ENCODE measurements at regions not wholly inside any gene's neighbourhood (a gene's known extent, or its start where the extent isn't known, plus 50 kb on each side); places are given as distances from the start of the nearest gene placed in this dataset.
"Not testable (repeated sequence)": the region's sequence is repeated elsewhere in the genome, so short reads cannot be mapped to it uniquely, and the experiment has no call there.

DNA sequence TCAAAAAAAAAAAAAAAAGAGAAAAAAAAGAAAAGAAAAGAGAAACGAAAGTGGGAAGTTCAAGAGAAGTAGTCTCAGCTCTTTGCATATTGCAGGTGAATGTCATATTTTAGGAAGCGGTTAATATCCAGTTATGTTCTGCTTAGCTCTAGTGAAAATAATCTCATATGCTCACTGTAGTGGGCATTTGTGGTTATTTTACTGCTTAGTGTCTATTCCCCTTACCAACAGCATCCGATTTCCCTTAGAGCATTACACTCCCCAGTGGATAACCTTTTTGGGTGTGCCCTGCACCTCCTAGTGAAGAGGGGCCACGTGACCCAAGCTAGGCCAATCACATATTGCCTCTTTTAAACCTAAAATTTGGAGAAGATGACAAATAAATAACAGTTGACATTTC lies 111.2 kb upstream of the ZNF827 start:
- no peak overlapping the region for H3K4me3 ChIP-seq
- no peaks in the 10 kb centered on the region for H3K9me3 ChIP-seq
- no peaks in the 10 kb centered on the region for H3K27me3 ChIP-seq
- ATAC-seq, result no peak
- H3K27ac ChIP-seq, result no peak overlapping the region
- in situ Hi-C loops (cut with MboI; ENCODE audit: low sequenced_read_pairs in 4 of 4), result no loop called here
- intact Hi-C loops (cut with DNase I; ENCODE audit: low total_unique reads), result no loop called here
- DNase-seq, result no peak
- no peaks in the 10 kb centered on the region for H3K36me3 ChIP-seq
- no peaks in the 10 kb centered on the region for H3K4me1 ChIP-seq
- no peak for TF ChIP-seq CTCF (IDR thresholded peaks at IDR 0.05 in 4 of 5, conservative IDR thresholded peaks at IDR 0.05 in 1 of 5)
- TF ChIP-seq POLR2A (IDR thresholded peaks at IDR 0.05), result no peak

DNA sequence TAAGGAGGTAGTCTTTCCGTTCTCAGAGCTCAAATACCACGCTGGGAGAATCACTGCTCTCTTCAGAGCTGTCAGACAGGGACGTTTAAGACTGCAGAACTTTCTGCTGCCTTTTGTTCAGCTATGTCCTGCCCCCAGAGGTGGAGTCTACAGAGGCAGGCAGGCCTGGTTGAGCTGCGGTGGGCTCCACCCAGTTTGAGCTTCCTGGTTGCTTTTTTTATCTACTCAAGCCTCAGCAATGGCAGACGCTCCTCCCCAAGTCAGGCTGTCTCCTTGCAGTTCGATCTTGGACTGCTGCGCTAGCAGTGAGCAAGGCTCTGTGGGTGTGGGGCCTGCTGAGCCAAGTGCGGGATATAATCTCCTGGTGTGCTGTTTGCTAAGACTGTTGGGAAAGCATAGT lies 109.1 kb upstream of the ZNF827 start:
- H3K27me3 ChIP-seq; H3K9me3 ChIP-seq; H3K27ac ChIP-seq; intact Hi-C loops (cut with DNase I; ENCODE audit: low total_unique reads); H3K4me3 ChIP-seq; H3K4me1 ChIP-seq; DNase-seq; ATAC-seq; in situ Hi-C loops (cut with MboI; ENCODE audit: low sequenced_read_pairs in 4 of 4); H3K36me3 ChIP-seq: not testable (repeated sequence)

DNA sequence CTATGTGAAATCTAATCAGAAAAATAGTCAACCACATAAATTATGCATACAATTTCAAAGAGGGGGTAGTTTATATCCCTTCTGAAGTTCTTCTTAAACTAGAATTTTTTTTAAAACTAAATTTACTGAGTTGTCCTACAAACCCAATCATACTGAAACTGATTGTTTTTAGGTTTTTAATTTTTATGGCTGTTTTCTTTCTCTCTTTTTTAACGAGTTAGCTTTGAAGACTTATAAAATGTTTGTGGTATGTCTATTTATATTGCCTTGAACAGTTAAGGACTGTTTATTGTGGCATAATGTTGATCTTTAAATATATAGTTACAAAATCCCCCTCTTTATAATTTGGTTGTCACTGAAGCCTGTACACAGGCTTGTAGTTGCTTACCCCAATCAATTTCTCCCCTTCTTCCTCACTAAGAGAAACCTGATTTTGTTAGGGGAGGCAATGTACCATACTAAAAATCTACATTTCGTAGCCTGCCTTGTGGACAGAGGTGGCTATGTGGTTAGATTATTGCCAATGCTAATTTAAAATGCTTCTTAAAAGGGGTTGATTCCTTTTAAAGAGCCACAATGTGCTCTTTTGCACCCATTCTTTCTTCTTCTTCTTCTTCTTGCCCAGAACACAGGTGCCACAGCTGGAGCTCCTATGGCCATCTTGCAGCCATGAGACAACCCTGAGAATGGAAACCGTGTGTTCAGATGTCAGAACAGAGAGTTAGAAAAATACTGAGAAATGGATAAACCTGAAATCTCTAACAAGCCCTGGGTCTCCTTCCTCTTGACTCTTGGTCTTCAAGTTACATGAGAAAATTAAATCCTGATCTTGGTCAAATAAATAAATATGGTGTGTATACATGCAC lies 102.7 kb upstream of the ZNF827 start:
- no peak for ATAC-seq
- no peaks in the 10 kb centered on the region for H3K4me1 ChIP-seq
- in situ Hi-C loops (cut with MboI; ENCODE audit: low sequenced_read_pairs in 4 of 4) (no loop called here), intact Hi-C loops (cut with DNase I; ENCODE audit: low total_unique reads) (no loop called here)
- no peak overlapping the region for H3K27ac ChIP-seq
- H3K4me3 ChIP-seq, result no peak overlapping the region
- TF ChIP-seq CTCF (IDR thresholded peaks at IDR 0.05 in 4 of 5, conservative IDR thresholded peaks at IDR 0.05 in 1 of 5) (no peak), POLR2A (IDR thresholded peaks at IDR 0.05) (no peak)
- no peaks in the 10 kb centered on the region for H3K27me3 ChIP-seq
- H3K36me3 ChIP-seq, result no peaks in the 10 kb centered on the region
- no peak for DNase-seq
- no peaks in the 10 kb centered on the region for H3K9me3 ChIP-seq

DNA sequence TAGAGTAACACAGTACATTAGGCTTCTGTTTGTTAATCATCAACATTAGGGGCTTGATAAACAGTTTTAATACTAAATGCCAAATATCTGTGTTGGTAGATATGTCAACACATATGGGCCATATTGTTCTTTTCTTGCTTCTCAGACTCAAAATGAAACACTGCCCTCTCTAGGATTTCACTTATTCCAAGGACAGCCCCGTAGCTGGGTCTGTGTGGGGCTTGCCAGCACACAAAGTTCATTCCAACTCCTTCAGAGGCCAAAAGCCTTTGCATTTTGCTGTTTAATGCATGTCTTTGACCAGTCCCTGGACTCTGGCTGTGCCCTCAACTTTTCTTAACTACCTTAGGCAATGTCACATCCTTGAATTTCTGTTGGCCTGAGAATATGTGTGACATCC lies 102.0 kb upstream of the ZNF827 start:
- H3K27ac ChIP-seq, result no peak overlapping the region
- intact Hi-C loops (cut with DNase I; ENCODE audit: low total_unique reads), result no loop called here
- no peaks in the 10 kb centered on the region for H3K36me3 ChIP-seq
- H3K27me3 ChIP-seq, result no peaks in the 10 kb centered on the region
- DNase-seq (no peak), ATAC-seq (no peak)
- in situ Hi-C loops (cut with MboI; ENCODE audit: low sequenced_read_pairs in 4 of 4), result no loop called here
- no peaks in the 10 kb centered on the region for H3K9me3 ChIP-seq
- no peak for TF ChIP-seq CTCF (IDR thresholded peaks at IDR 0.05 in 4 of 5, conservative IDR thresholded peaks at IDR 0.05 in 1 of 5)
- no peak for TF ChIP-seq POLR2A (IDR thresholded peaks at IDR 0.05)
- no peak overlapping the region for H3K4me3 ChIP-seq
- no peaks in the 10 kb centered on the region for H3K4me1 ChIP-seq

DNA sequence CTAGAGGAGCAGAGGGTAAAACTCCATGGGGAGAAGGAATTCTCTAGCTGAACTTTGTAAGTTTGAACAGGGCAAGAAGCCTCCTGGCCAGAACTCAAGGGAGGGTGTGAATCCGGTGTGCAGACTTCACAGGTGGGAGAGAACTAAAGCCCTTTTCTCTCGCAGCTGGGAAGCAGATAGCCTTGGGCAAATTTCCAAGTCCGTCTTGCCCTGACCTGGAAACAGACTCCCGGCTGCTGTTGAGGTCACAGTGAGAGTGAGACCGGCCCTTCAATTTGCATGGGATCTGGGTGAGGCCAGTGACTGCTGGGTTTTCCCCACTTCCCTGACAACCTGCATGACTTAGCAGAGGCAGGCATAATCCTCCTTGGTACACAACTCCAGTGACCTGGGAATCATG lies 94.5 kb upstream of the ZNF827 start:
- ATAC-seq (no peak), DNase-seq (no peak)
- intact Hi-C loops (cut with DNase I; ENCODE audit: low total_unique reads), result no loop called here
- Histone ChIP-seq H3K4me1 (no peaks in the 10 kb centered on the region), H3K27me3 (no peaks in the 10 kb centered on the region), H3K36me3 (no peaks in the 10 kb centered on the region), H3K4me3 (no peak overlapping the region), H3K27ac (no peak overlapping the region), H3K9me3 (no peaks in the 10 kb centered on the region)
- in situ Hi-C loops (cut with MboI; ENCODE audit: low sequenced_read_pairs in 4 of 4), result no loop called here
- TF ChIP-seq POLR2A (IDR thresholded peaks at IDR 0.05) (no peak), CTCF (IDR thresholded peaks at IDR 0.05 in 4 of 5, conservative IDR thresholded peaks at IDR 0.05 in 1 of 5) (no peak)
